Left lung (tissue), 4 donors: ENCODE measurements at regions not wholly inside any gene's neighbourhood (a gene's known extent, or its start where the extent isn't known, plus 50 kb on each side); places are given as distances from the start of the nearest gene placed in this dataset.
"Not testable (repeated sequence)": the region's sequence is repeated elsewhere in the genome, so short reads cannot be mapped to it uniquely, and the experiment has no call there.

Experiments used
- ATAC-seq: fragments of 200-7000 bp; cut with Tn5 transposase; one replicate; pipeline ENCODE4 v1.9.1; 2020; ENCODE audit warnings: moderate library complexity
- DNase-seq, 4 donors: peaks; one replicate each; pipeline ENCODE4 v3.0.0-alpha.2; 2013 to 2020
- H3K27ac ChIP-seq, 2 donors: fragments of 200-600 bp; sonication (generic) in 1 of 2; one replicate each; pipeline versions ENCODE4 v1.5.0 to v1.8.0; 2020 to 2021
- H3K27me3 ChIP-seq, 2 donors: fragments of 200-600 bp; sonication (generic) in 1 of 2; one replicate each; pipeline versions ENCODE4 v1.5.0 to v1.8.0; 2020 to 2021
- H3K36me3 ChIP-seq, 2 donors: fragments of 200-600 bp; sonication (generic) in 1 of 2; one replicate each; pipeline versions ENCODE4 v1.5.0 to v1.8.0; 2020 to 2021
- H3K4me1 ChIP-seq, 2 donors: fragments of 200-600 bp; one replicate each; pipeline ENCODE4 v1.8.0; 2021
- H3K4me3 ChIP-seq, 2 donors: fragments of 200-600 bp; sonication (generic) in 1 of 2; one replicate each; pipeline versions ENCODE4 v1.5.0 to v1.8.0; 2020 to 2021; ENCODE audit warnings: mild to moderate bottlenecking in 1 of 2
- H3K9me3 ChIP-seq, 2 donors: fragments of 200-600 bp; sonication (generic) in 1 of 2; one replicate each; pipeline versions ENCODE4 v1.5.0 to v1.8.0; 2020 to 2021
- CTCF ChIP-seq, 2 donors: fragments of 200-600 bp; sonication (generic) in 1 of 2; IDR thresholded peaks; one replicate each; pipeline versions ENCODE4 v1.5.0 to v1.8.0; 2021; ENCODE audit warnings: antibody characterized with exemption in 2 of 2
- intact Hi-C, 2 donors: fragments of 100-400 bp; cut with DNase I; formaldehyde crosslinking; loops; one replicate each; pipeline versions ENCODE4 v1.11.2 to v1.14.2; 2022
- donor health status: DM: no; HTN: yes; CAD: no.
- donor health status: DM: no; HTN: no; CAD: no.

GRCh38 chr18:76604935-76605240 is 109.8 kb upstream of the ZNF516 start:
- intact Hi-C loops, result no loop called here
- H3K36me3 ChIP-seq, result no peaks in the 10 kb centered on the region
- DNase-seq, result no peak
- H3K27ac ChIP-seq, result no peak overlapping the region
- no peaks in the 10 kb centered on the region for H3K4me1 ChIP-seq
- no peak for ATAC-seq
- H3K9me3 ChIP-seq, result no peaks in the 10 kb centered on the region
- H3K4me3 ChIP-seq, result no peak overlapping the region
- no peak for TF ChIP-seq CTCF (IDR thresholded peaks at IDR 0.05)
- H3K27me3 ChIP-seq, result no peaks in the 10 kb centered on the region

DNA sequence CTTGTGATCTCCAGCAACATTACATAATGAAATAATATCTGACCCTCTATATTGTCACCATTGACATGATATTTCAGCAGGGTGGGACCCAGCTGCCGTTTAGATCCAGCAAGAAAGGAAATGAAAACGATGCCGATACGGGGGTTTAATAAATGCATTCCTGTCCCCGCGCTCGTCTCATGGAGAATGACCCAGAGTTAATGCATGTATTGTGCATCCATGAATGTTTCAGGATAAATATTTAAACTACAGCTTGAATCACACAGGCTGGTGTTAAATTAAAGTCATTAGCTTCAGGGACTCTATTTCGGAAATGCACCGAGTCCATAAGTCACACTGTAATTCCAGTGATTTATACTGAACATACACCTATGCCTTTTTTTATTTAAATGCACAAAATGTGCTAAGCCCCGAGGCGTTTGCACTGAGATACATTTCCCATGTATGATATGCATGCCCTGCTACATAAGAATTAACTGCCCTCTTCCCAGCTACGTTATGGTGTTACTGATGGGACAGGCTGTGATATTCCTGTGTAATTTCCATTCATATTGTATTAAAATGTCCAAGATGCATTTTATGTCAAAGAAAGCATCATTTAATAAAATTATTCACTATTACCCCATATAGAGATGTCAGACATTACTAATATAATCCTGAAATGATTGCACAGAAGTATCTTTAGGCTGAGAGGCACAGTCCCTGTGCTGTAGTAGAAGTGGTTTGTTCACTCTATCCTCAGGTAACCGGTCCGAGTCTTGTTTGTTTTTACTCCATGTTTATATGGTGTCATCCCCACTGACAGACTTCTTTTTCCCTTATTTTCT is 109.3 kb upstream of the ZNF516 start:
- Histone ChIP-seq H3K4me1 (no peaks in the 10 kb centered on the region), H3K36me3 (no peaks in the 10 kb centered on the region), H3K9me3 (no peaks in the 10 kb centered on the region), H3K27ac (no peak overlapping the region), H3K27me3 (no peaks in the 10 kb centered on the region), H3K4me3 (no peak overlapping the region)
- ATAC-seq (no peak), DNase-seq (no peak)
- no peak for TF ChIP-seq CTCF (IDR thresholded peaks at IDR 0.05)
- intact Hi-C loops, result no loop called here

DNA sequence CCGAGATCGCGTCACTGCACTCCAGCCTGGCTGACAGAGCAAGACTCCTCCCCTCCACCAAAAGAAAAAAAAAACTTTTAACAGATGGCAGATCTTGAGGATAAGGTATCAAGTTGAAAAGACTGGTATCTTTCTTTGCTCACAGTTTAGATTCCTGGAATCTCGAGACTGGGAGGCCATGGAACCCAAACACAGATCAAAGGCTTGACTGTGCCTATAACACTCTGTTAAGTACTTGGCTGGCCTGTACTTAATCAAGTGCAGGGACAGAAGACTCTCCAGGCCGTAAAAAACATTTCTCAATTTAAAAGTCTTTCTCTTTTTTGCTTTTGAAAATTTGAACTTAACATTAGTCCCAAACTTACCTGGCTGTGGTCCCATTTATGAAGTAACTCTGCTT is 107.1 kb upstream of the ZNF516 start:
- Histone ChIP-seq H3K4me1 (no peaks in the 10 kb centered on the region), H3K27me3 (no peaks in the 10 kb centered on the region), H3K4me3 (no peak overlapping the region), H3K36me3 (no peaks in the 10 kb centered on the region), H3K9me3 (no peaks in the 10 kb centered on the region), H3K27ac (no peak overlapping the region)
- no peak for TF ChIP-seq CTCF (IDR thresholded peaks at IDR 0.05)
- ATAC-seq (peak; percentile 56), DNase-seq (peak in 1 of 4 donors; percentile 48)
- intact Hi-C loops, result no loop called here

DNA sequence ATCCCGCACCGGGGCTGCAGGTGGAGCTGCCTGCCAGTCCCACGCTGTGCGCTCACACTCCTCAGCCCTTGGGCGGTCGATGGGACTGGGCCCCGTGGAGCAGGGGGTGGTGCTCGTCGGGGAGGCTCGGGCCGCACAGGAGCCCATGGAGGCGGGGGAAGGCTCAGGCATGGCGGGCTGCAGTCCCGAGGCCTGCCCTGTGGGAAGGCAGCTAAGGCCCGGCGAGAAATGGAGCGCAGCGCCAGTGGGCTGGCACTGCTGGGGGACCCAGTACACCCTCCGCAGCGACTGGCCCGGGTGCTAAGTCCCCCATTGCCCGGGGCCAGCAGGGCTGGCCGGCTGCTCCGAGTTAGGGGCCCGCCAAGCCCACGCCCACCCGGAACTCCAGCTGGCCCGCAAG is 105.0 kb upstream of the ZNF516 start:
- H3K27ac ChIP-seq, H3K9me3 ChIP-seq, H3K36me3 ChIP-seq, ATAC-seq, H3K27me3 ChIP-seq, DNase-seq, H3K4me3 ChIP-seq, intact Hi-C loops, H3K4me1 ChIP-seq: not testable (repeated sequence)

DNA sequence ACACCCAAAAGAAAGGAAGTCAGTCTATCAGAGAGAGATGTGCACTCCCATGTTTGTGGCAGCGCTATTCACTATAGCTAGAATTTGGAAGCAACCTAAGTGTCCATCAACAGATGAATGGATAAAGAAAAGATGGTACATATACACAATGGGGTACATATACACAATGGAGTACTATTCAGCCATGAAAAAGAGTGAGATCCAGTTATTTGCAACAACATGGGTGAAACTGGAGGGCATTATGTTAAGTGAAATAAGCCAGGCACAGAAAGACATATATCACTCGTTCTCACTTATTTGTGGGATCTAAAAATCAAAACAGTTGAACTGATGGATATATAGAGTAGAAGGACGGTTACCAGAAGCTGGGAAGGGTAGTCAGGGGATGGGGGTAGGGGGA is 99.9 kb upstream of the ZNF516 start:
- no peak for ATAC-seq
- Histone ChIP-seq H3K27ac (no peak overlapping the region), H3K36me3 (no peaks in the 10 kb centered on the region), H3K9me3 (no peaks in the 10 kb centered on the region), H3K4me3 (no peak overlapping the region), H3K4me1 (peaks cover 0 to 13% of the 10 kb centered on the region in 2 donors), H3K27me3 (peaks cover 0 to 3% of the 10 kb centered on the region in 2 donors)
- no peak for TF ChIP-seq CTCF (IDR thresholded peaks at IDR 0.05)
- intact Hi-C loops, result no loop called here
- DNase-seq, result no peak

- Histone ChIP-seq H3K4me1 (peaks cover 0 to 19% of the 10 kb centered on the region in 2 donors), H3K4me3 (no peak overlapping the region), H3K27me3 (peaks cover 0 to 5% of the 10 kb centered on the region in 2 donors), H3K27ac (no peak overlapping the region), H3K9me3 (no peaks in the 10 kb centered on the region), H3K36me3 (no peaks in the 10 kb centered on the region)
- DNase-seq (no peak), ATAC-seq (no peak)
- TF ChIP-seq CTCF (IDR thresholded peaks at IDR 0.05), result no peak
- intact Hi-C loops, result no loop called here
Observed at GRCh38 chr18:76593843-76594242, 98.8 kb upstream of the ZNF516 start.
